Memory B cell (primary cell): ENCODE measurements at regions not wholly inside any gene's neighbourhood (a gene's known extent, or its start where the extent isn't known, plus 50 kb on each side); places are given as distances from the start of the nearest gene placed in this dataset.
A peak's percentile ranks its signal among the peaks of the same experiment; 100 is the strongest.

Source experiments
- ATAC-seq: fragments of 150-1000 bp; cut with Tn5 transposase; 2 replicates; pipeline ENCODE4 v1.10.0; 2021; ENCODE audit warnings: low read depth, mild to moderate bottlenecking, moderate library complexity
- DNase-seq, 2 donors: peaks; one replicate each; pipeline ENCODE4 v3.0.0; 2022; ENCODE audit warnings: low spot score in 2 of 2
- H3K27ac Mint-ChIP-seq: one replicate; pipeline ENCODE4 v1.8.0; 2022; ENCODE audit warnings: mild to moderate bottlenecking, moderate library complexity, mixed read lengths
- H3K27me3 Mint-ChIP-seq: one replicate; pipeline ENCODE4 v1.8.0; 2022; ENCODE audit warnings: mixed read lengths
- H3K36me3 Mint-ChIP-seq: one replicate; pipeline ENCODE4 v1.8.0; 2022; ENCODE audit warnings: mild to moderate bottlenecking, mixed read lengths
- H3K4me1 Mint-ChIP-seq: one replicate; pipeline ENCODE4 v1.8.0; 2022; ENCODE audit warnings: mixed read lengths
- H3K4me3 Mint-ChIP-seq: one replicate; pipeline ENCODE4 v1.8.0; 2022; ENCODE audit warnings: mild to moderate bottlenecking, moderate library complexity, mixed read lengths
- H3K9me3 Mint-ChIP-seq: one replicate; pipeline ENCODE4 v1.8.0; 2022; ENCODE audit warnings: mixed read lengths

DNA sequence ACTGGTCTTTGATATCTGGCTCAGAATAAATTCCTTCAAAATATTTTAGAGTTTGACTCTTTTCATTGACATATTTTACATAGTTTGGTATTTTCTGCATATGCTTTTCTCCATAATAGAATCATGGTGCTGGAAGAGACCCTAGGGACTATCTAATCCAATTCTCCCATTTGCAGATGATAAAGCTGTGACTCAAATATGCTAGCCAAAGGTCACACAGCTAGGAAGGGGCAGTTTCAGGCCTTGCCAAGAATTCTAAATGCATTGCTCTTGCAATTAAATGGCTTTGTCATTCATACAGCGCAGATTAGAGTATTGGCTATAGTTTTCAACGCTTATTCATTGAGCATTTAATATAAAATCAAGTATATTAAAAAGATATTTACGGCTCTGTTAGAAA is 374.1 kb upstream of the RASGEF1B start:
- Mint-ChIP-seq H3K9me3 (no peaks in the 10 kb centered on the region), H3K4me3 (no peak overlapping the region), H3K36me3 (no peaks in the 10 kb centered on the region), H3K4me1 (no peaks in the 10 kb centered on the region), H3K27ac (no peak overlapping the region), H3K27me3 (no peaks in the 10 kb centered on the region)
- no peak for DNase-seq
- no peak for ATAC-seq

- Mint-ChIP-seq H3K36me3 (no peaks in the 10 kb centered on the region), H3K9me3 (no peaks in the 10 kb centered on the region), H3K4me3 (no peak overlapping the region), H3K27ac (no peak overlapping the region), H3K27me3 (no peaks in the 10 kb centered on the region), H3K4me1 (no peaks in the 10 kb centered on the region)
- no peak for DNase-seq
- no peak for ATAC-seq
Observed at GRCh38 chr4:81845273-81845672, 373.6 kb upstream of the RASGEF1B start.

DNA sequence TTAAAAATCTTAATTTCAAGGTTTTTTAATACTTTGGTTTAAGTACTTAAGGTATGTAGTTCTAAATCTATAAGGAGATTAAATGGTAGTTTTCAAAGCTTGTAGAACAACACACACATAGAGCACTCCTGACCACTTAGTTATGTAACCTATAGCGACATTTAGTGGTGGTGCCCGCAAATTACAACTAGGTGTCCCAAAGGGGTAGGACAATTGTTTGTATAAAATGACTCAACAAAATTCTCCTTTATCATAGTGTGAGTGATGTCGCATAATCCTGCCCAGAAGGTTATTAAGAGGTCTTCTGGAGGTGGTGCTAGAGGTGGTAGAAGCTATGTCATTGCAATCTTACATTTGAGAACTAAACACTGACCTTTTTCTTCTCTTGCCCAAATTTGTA is 373.0 kb upstream of the RASGEF1B start:
- Mint-ChIP-seq H3K36me3 (no peaks in the 10 kb centered on the region), H3K27me3 (no peaks in the 10 kb centered on the region)

GRCh38 chr4:81839347-81840042 is 367.8 kb upstream of the RASGEF1B start:
- ATAC-seq = no peak
- Mint-ChIP-seq H3K4me1 (peaks cover 2% of the 10 kb centered on the region), H3K4me3 (no peak overlapping the region), H3K9me3 (no peaks in the 10 kb centered on the region), H3K27me3 (no peaks in the 10 kb centered on the region), H3K36me3 (no peaks in the 10 kb centered on the region), H3K27ac (peak overlapping the region; percentile 56)
- no peak for DNase-seq

More for the DNA sequence above, 373.0 kb upstream of the RASGEF1B start:
- Mint-ChIP-seq H3K9me3 (no peaks in the 10 kb centered on the region), H3K27ac (no peak overlapping the region), H3K4me1 (peaks cover 2% of the 10 kb centered on the region), H3K4me3 (no peak overlapping the region)
- ATAC-seq (peak; percentile 95), DNase-seq (peak; percentile 70 to 79)

DNA sequence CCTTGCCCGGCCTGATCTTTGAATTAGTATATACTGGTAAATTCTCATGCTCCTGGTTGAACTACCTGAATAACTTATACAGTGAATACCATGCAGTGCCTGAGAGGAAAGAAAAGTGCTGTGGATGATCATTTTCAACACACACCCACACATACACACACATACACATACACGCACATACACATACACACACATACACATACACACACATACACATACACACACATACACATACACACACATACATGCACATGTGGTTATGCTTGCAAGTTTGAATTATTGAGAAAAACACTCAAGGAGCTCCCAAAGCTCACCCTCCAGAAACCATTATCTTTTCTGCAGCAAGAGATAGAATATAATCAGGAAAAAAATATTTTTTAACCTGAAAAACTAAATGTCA is 366.9 kb upstream of the RASGEF1B start:
- ATAC-seq (no peak), DNase-seq (no peak)
- Mint-ChIP-seq H3K36me3 (no peaks in the 10 kb centered on the region), H3K27ac (no peak overlapping the region), H3K27me3 (no peaks in the 10 kb centered on the region), H3K4me1 (peaks cover 2% of the 10 kb centered on the region), H3K9me3 (no peaks in the 10 kb centered on the region), H3K4me3 (no peak overlapping the region)

GRCh38 chr4:81836716-81837115 is 365.0 kb upstream of the RASGEF1B start:
- DNase-seq (no peak), ATAC-seq (no peak)
- Mint-ChIP-seq H3K9me3 (no peaks in the 10 kb centered on the region), H3K27ac (no peak overlapping the region), H3K4me3 (no peak overlapping the region), H3K36me3 (no peaks in the 10 kb centered on the region), H3K4me1 (peaks cover 2% of the 10 kb centered on the region), H3K27me3 (peaks cover 2% of the 10 kb centered on the region)

DNA sequence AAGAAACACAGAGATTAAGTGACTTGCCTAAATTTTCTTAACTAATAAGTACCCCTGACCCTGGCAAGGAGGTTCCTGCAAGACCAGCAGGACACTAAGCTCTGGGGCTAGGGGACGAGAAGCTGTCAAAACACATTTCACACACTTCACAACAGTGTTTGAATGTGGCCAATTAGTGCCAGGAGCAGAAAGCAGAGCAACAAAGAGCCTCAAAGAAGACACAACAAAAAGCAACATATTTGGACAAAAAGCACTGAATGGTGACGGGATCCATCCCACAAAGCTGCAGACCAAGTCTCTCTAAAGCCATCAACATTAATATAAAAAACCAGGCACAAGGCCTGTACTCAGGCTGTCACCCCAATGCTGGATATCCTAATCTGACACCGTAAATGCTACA is 361.9 kb upstream of the RASGEF1B start:
- Mint-ChIP-seq H3K4me1 (no peaks in the 10 kb centered on the region), H3K36me3 (no peaks in the 10 kb centered on the region), H3K27me3 (peaks cover 2% of the 10 kb centered on the region), H3K4me3 (no peak overlapping the region), H3K27ac (no peak overlapping the region), H3K9me3 (no peaks in the 10 kb centered on the region)
- DNase-seq (no peak), ATAC-seq (no peak)

DNA sequence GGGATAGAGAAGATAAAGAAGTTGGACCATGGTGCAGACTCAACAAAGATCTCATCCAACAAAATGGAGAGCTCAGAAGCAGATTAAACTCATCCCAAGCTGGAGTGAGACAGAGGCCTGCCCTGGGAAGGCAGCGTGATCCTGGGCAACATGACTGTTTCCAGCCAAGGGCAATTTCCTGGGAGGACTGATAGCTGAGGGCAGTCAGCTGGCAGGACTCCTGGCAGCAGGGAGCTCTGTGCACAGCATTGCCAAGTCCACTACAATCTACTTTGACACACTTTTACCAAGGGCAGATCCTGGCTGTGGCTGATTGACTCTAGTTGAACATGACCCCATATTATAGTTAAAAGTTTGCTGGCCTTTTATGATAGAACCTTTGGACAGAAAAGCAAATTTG is 357.3 kb upstream of the RASGEF1B start:
- peaks cover 2% of the 10 kb centered on the region for H3K4me1 Mint-ChIP-seq
- no peaks in the 10 kb centered on the region for H3K36me3 Mint-ChIP-seq
- ATAC-seq = no peak
- DNase-seq = no peak
- H3K4me3 Mint-ChIP-seq = no peak overlapping the region
- H3K27ac Mint-ChIP-seq = peak overlapping the region; percentile 10
- H3K9me3 Mint-ChIP-seq = no peaks in the 10 kb centered on the region
- H3K27me3 Mint-ChIP-seq = peaks cover 4% of the 10 kb centered on the region

- Mint-ChIP-seq H3K4me3 (no peak overlapping the region), H3K27me3 (peaks cover 4% of the 10 kb centered on the region), H3K9me3 (no peaks in the 10 kb centered on the region), H3K27ac (no peak overlapping the region), H3K36me3 (no peaks in the 10 kb centered on the region), H3K4me1 (peaks cover 2% of the 10 kb centered on the region)
- ATAC-seq (no peak), DNase-seq (no peak)
Observed at GRCh38 chr4:81827577-81828202, 356.0 kb upstream of the RASGEF1B start.

- no peak for DNase-seq
- Mint-ChIP-seq H3K27ac (no peak overlapping the region), H3K4me3 (no peak overlapping the region), H3K27me3 (peaks cover 3% of the 10 kb centered on the region), H3K36me3 (no peaks in the 10 kb centered on the region), H3K4me1 (peaks cover 2% of the 10 kb centered on the region), H3K9me3 (no peaks in the 10 kb centered on the region)
- no peak for ATAC-seq
Observed at GRCh38 chr4:81826817-81827424, 355.2 kb upstream of the RASGEF1B start.

DNA sequence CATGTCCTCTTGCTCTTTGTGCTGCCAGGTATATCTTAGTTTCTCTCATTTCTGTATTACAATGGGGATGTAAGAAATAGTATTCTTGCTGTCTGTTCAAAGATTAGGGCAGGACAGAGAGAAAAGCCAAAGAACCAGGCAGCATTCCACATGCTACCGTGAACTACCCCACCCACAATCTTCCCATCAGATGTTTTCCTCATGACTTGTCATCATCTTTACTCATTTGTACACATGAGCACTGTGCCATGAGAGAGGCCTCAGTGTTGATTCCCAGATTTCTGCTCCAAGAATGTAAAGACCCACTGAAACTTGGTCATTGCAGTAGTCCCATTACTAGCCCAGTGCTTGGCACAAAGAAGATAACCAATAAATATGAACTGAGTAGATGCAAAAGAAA is 354.6 kb upstream of the RASGEF1B start:
- no peak for DNase-seq
- Mint-ChIP-seq H3K4me3 (no peak overlapping the region), H3K27ac (no peak overlapping the region), H3K36me3 (no peaks in the 10 kb centered on the region), H3K27me3 (peaks cover 3% of the 10 kb centered on the region), H3K4me1 (peaks cover 2% of the 10 kb centered on the region), H3K9me3 (no peaks in the 10 kb centered on the region)
- no peak for ATAC-seq

DNA sequence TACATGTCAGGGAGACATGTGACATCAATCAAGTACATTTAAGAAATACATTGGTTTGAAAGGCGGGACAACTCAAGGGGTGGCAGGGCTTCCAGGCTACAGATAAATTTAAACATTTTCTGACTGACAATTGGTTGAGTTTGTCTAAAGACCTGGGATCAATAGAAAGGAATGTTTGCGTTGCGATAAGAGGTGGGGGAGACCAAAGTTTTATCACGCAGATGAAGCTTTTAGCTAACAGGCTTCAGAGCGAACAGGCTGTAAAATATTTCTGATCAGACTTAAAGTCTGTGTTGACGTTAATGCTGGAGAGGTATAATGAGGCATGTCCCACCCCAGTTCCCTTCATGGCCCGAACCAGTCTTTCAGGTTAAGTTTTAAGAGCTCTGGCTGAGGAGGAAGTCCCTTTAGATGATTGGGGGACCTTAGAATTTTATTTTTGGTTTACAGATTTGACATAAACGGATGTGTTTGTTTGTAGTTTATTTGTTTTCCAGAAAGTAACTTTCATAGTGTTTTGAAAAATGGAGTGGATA is 346.7 kb upstream of the RASGEF1B start:
- no peak for ATAC-seq
- H3K9me3 Mint-ChIP-seq = peaks cover 5% of the 10 kb centered on the region
- no peak overlapping the region for H3K27ac Mint-ChIP-seq
- H3K36me3 Mint-ChIP-seq = peaks cover 5% of the 10 kb centered on the region
- peaks cover 9% of the 10 kb centered on the region for H3K27me3 Mint-ChIP-seq
- H3K4me3 Mint-ChIP-seq = no peak overlapping the region
- H3K4me1 Mint-ChIP-seq = peaks cover 3% of the 10 kb centered on the region
- DNase-seq = no peak

DNA sequence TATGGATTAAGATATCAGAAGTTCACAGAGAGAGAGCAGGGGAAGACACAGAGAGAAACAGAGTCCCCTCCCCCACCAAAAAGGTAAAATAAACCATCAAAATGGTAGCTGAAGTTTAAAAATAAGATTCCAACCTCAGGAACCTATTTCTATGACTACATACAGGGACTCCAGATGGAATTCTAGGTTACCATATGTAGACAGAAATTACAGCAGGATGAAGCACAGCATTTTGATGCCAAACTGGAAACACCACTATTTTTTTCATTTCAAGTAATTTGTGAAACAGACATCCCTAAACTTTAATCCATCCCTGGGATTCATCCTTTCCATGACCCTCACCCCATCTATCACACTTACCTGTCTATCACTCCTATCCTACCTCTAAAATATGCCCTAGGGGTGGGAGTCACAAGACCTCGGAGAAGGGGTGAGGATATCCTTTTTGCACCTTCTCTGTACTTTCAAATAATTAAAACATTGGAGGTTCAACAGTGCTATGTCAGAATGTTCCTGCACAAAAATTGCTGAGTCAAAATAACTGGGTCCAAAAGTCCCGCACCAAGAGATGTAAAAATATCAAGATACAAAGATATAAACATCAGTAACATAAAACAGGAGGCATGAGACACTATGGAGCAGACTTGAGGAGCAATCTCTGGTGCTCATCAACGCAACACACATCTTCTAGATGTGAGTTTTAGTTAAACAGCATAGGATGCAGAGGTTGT is 344.5 kb upstream of the RASGEF1B start:
- DNase-seq (no peak), ATAC-seq (no peak)
- Mint-ChIP-seq H3K4me1 (peaks cover 3% of the 10 kb centered on the region), H3K27me3 (peaks cover 14% of the 10 kb centered on the region), H3K27ac (no peak overlapping the region), H3K9me3 (peaks cover 5% of the 10 kb centered on the region), H3K36me3 (peaks cover 5% of the 10 kb centered on the region), H3K4me3 (no peak overlapping the region)

DNA sequence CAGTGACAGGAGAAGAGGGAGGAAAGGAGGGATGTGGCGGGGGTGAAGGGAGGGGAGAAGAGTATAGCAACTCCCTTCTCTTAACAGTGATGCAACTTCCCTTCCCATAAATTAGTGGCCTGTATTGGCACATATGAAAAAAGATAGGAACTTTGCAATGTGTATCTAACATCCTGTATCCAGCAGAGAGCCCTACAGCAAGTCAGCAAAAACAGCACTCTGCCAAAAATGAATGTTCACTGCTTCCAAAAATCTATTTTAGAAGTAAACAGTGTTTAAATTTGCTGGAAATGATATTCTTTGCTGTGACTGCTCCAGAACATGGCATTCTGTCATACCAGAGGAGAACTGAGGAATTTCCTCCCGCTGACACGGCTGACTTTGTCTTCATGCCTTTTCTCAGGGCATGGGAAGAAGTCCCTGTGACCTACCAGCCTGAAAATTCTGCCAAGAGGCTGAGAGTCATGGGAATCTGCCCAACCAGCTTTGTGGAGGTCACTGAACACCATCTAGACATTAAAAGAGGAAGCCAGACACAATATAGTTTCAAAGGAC is 343.4 kb upstream of the RASGEF1B start:
- peaks cover 2% of the 10 kb centered on the region for H3K9me3 Mint-ChIP-seq
- no peak overlapping the region for H3K27ac Mint-ChIP-seq
- no peaks in the 10 kb centered on the region for H3K36me3 Mint-ChIP-seq
- ATAC-seq = no peak
- peaks cover 3% of the 10 kb centered on the region for H3K4me1 Mint-ChIP-seq
- no peak overlapping the region for H3K4me3 Mint-ChIP-seq
- no peak for DNase-seq
- H3K27me3 Mint-ChIP-seq = peaks cover 10% of the 10 kb centered on the region
